Dermis blood vessel endothelial cell (primary cell): ENCODE measurements at regions not wholly inside any gene's neighbourhood (a gene's known extent, or its start where the extent isn't known, plus 50 kb on each side); places are given as distances from the start of the nearest gene placed in this dataset.
"Not testable (repeated sequence)": the region's sequence is repeated elsewhere in the genome, so short reads cannot be mapped to it uniquely, and the experiment has no call there.

Experiments
- DNase-seq: peaks from one replicate; pipeline ENCODE4 v3.0.0; 2010

DNA sequence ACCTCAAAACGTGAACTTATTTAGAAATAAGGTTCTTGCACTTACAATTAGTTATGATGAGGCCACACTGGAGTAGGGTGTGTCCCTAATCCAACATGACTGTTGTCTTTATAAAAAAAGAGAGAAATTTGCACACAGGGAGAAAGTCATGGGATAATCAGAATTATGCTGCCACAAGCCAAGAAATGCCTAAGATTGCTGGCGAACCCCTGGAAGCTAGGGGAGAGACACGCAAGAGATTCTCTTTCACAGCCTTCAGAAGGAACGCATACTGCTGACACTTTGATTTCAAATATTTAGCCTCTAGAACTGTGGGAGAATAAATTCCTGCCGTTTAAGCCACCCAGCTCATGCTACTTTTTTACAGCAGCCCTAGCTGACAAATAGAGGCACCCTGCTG, 138.3 kb downstream of the CCDC71L start:
- no peak for DNase-seq

DNA sequence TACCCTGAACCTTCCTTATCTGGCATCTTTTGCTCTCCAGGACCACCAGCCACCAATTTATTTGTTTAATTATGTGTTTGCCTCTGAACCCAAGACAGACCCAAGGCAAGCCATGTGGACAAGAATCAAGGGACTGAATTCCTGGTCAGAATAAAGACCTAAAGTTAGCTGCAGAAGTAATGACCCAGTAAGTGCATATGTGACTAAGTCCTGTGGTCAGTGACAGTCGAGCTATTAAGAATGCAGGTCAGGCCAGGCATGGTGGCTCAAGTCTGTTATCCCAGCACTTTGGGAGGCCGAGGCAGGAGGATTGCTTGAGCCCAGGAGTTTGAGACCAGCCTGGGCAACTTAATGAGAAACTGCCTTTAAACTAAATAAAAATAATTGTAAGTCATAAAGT, 139.4 kb downstream of the CCDC71L start:
- no peak for DNase-seq

DNA sequence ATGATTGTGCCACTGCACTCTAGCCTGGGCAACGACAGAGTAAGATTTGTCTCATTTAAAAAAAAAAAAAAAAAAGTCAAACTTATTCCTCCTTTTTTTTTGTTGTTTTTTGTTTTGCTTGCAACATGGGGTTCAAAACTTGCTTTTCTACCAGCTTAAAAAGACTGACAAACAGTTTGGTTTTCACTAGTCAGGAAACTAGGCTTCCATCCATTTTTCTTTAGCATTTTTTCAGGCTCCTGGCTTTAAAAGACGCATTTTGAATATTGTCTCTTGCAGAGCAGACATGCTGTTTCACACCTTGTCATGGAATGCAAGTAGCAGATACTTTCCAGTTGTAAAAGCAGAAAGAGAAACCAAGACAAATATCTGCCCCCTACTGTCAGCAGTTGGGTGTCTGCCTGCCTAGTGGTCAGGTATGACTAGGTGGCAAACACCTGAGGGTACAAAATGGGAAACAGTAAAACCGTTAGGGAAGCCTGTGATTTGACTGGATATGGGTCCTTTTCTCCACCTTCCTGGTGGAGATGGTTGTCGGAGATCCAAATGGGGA, 139.9 kb downstream of the CCDC71L start:
- no peak for DNase-seq

DNA sequence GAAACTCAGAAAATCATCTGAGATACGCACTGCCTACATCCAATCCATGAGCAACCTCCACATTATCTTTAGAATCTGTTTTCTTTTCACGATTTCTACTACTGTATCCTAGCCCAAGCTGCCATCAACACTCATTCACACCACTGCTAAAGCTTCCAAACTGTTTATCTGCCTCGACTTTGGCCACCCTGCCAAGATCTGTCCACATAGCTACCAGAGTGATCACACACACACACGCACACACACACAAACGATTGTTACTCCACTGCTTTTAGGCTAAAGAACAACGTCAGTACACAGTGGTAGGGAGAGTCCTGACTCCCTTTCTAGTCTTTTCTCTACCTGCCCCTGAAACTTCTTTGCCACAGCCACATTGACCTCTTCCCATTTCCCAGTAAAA, 142.0 kb downstream of the CCDC71L start:
- no peak for DNase-seq

DNA sequence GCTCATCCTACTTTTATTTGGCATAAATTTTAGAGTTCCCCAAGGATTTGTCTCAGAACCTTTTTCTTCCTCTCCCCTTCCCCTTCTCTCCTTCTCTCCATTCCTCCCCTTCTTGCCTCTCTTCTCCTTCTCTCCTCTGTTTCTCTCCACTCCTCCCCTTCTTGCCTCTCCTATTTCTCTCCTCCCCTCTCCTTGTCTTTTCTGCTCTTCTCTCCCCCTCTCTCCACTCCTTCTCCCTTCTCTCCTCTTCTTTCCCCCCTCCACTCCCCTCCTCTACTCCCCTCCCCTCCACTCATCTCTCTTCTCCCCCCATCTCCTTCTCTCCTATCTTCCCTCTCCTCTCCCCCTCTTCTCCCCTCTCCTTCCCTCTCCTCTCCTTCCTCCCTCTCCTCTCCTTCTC, 142.7 kb downstream of the CCDC71L start:
- no peak for DNase-seq

DNA sequence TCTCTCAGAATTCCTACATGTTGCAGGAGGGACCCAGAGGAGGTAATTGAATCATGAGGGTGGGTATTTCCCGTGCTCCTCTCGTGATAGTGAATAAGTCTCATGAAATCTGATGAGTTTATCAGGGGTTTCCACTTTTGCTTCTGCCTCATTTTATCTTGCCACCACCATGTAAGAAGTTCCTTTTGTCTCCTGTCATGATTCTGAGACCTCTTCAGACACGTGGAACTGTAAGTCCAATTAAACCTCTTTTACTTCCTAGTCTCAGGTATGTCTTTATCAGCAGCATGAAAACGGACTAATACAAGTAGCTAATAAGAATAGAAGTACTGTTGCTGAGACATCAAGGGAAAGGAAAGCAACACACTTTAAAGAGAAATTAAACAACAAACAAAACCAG, 143.4 kb downstream of the CCDC71L start:
- no peak for DNase-seq

DNA sequence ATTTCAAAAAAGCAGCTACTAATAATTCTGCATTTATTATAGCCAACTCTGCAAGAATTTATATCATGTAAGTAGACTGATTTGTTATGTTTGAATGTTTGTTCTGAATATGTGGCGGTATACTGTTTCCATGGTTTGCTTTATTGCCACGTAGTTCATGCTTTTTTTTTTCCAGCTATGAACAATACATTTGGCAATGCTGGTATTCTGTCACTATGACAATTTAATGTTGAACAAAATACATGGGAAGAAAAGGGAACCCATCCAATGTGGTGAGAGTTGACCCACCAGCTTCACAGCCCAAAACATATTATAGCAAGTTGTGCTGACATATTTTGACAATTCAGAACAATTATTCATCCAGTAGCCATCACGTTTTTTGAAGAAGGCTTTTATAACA, 145.6 kb downstream of the CCDC71L start:
- peak; percentile 26 for DNase-seq

DNA sequence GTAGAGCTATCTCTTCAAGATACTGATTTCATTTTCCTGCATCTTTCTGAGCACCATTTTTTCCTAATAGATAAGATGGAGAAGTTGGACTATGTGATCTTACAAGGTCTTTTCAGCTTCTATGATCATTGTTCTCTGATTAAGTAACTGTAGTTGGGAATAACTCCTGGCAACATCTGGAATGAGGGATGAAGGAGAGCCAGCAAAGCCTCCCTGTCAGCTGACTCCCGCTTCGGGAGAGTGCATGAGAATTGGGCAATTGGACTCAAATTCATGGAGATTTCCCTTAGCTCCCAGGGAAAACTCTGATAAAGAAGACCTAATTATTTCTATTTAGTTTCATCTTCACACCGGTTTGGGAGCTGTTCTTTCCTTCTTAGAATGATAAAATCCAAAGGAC, 146.1 kb downstream of the CCDC71L start:
- DNase-seq: no peak

DNA sequence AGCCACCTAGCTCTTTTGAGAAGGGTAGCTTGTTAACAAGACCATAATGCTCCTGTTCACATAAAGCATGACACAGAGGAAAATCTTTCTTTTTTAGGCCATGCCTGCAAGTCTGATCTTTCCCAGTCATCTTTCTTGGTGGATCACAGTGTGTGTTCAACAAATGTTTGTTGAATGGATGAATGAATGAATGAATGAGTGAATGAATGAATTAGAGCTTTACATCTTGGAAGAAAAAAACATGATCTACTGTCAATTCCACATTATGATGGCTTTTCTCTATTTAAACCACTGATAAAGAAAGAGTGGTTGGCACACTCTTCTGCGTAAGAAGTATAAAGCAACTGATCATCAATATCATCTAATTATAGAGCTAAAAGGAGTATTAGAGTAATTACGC, 148.7 kb downstream of the CCDC71L start:
- DNase-seq: no peak

DNA sequence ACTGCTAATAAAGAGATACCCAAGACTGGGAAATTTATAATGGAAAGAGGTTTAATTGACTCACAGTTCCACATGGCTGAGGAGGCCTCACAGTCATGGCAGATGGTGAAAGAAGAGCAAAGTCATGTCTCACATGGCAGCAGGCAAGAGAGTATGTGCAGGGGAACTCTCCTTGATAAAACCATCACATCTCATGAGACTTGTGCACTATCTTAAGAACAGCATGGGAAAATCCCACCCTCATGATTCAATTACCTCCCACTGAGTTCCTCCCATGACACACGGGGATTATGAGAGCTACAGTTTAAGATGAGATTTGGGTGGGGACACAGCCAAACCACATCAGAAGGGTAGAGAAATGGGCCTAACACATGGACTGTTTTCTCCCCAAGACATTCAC, 156.3 kb downstream of the CCDC71L start:
- DNase-seq: no peak

DNA sequence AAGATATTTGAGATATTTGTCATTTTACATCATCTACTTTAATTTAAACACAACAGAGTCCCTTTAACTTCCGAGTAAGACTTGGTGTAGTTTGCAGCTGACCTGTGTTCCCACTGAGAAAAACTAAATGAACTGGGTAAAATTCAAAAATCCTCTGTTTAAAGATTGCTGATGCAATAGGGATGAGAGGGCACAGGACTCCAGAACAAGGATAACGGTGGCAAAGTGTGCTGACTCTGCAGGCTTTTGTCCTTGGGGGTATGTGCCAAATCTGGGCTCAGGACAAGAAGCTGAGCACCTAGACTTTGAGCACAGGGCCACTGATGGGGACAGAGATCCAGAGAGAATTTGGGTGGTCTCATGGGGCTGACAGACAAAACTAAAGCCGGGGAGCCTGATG, 156.8 kb downstream of the CCDC71L start:
- DNase-seq: no peak

DNA sequence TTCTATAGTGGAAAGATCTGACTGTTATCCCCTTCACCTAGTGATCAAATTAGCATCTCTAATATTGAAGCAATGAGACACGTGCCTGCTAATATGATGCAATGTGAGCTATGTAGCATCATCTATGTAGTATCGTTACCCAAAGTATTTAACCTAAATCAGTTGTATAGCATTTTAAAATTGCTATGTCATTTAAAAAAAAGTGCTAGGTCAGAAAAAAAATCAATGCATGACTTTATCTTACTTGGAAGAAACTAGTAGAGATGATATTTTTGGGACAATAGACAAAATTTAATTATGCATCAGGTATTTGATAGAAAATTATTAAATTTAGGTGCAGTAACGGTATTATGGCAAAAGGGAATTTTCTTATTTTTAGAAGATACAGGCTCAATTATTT, 157.3 kb downstream of the CCDC71L start:
- no peak for DNase-seq

DNA sequence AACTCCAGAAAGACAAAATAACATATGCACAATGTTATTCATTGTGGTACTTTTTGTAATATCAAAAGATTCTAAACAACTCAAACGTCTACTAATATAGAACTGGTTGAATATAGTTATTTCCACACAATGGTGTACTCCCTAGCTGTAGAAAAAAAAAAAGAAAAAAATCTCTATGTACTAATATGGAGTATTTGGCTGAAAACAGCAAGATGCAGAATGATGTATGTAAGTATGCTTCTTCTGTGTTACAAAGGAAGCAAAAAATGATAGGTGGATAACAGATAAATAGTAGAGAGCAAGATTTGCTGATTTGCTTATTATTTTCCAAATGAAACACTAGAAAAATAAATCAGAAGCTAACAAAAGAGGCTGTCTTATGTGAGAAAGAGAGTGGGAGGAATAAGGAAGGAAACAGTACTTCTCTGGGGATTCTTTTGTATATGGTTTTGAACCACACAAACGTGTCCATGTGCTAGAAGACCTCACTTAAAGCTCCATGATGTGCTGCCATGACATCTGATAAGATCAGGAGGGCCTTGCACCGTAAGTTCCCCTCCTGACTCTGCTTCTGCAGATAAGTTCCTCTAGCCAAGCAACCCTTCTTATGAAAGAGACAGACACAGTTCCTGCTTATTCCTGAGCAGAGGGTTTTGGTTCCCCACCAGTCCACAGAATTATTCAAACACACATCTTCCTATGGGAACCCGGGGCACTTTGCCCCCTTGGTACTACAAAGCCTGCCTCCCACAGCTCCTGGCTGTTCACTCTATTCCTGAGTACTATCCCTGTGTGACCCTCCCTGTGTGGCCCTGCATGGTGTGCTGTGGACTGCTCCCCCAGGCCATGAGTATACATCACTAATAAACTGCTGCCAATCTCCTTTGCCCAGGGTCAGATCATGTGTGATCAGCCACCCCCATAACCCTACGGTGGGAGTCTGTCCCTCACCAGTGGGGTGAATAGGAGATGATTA, 159.1 kb downstream of the CCDC71L start:
- DNase-seq: no peak

DNA sequence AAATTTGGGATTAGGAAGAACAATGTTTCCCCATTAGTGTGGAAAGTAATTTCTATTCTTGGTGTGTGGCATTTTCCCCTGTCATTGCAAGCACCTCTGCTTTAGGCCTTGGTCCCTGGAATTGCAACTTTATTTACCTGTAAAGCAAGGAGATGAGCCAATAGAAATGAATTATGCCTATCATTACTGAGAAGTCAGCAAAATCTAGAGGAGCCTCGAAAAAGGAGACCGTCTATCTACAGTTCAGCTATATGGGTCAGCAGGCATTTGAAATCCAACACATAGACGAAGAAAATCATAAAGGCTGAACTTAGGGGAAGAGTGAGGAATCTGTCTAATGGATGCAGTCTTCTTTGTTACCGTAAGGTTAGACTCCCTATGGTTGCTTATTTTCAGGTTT, 161.1 kb downstream of the CCDC71L start:
- no peak for DNase-seq

DNA sequence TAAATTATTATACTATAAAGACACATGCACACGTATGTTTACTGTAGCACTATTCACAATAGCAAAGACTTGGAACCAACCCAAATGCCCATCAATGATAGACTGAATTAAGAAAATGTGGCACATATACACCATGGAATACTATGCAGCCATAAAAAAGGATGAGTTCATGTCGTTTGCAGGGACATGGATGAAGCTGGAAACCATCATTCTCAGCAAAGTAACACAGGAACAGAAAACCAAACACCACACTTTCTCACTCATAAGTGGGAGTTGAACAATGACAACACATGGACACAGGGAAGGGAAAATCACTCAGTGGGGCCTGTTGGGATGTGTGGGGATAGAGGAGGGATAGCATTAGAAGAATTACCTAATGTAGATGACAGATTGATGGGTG, 163.0 kb downstream of the CCDC71L start:
- DNase-seq: not testable (repeated sequence)

DNA sequence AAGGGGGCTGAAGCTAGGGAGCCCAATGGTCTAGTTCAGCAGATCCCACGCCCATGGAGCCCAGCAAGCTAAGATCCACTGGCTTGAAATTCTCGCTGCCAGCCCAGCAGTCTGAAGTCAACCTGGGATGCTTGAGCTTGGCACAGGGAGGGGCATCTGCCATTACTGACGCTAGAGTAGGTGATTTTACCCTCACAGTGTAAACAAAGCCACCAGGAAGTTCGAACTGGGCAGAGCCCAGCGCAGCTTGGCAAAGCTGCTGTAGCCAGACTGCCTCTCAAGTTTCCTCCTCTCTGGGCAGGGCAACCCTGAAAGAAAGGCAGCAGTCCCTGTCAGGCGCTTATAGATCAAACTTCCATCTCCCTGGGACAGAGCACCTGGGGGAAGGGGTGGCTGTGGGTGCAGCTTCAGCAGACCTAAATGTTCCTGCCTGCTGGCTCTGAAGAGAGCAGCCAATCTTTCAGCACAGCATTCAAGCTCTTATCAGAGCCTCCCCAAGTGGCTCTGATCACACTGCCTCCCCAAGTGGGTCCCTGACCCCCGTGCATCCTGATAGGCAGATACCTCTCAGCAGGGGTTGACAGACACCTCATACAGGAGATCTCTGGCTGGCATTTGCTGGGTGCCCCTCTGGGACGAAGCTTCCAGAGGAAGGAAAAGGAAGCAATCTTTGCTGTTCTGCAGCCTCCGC, 167.8 kb downstream of the CCDC71L start:
- no peak for DNase-seq

DNA sequence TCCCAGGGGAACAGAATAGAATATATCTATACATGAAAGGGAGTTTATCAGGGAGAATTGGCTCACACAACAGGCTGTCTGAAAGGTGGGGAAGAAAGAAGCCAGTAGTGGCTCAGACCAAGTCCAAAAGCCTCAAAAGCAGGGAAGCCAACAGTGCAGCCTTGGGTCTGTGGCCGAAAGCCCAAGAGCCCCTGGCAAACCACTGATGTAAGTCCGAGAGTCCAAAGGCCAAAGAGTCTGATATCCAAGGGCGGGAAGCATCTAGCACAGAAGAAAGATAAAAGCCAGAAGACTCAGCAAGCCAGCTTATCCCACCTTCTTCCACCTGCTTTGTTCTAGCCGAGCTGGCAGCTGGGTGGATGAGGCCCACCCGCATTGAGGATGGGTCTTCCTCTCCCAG, 172.5 kb downstream of the CCDC71L start:
- no peak for DNase-seq

DNA sequence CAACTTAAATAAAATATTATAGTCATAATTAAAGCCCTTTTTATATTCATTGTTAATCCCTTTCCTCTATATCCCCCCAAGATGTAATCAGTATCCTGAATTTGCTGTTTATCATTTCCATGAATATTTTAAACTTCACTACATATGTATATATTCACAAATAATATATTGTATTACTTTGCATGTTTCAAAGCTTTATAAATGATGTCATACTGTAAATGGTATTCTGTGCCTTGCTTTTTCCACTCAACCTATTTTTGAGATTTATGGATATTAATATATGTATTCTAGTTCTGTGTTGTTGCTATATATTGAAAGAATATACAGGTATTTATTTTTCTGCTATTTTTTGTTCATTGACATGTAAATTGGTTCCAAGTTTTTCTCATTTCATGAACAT, 173.1 kb downstream of the CCDC71L start:
- DNase-seq: no peak

DNA sequence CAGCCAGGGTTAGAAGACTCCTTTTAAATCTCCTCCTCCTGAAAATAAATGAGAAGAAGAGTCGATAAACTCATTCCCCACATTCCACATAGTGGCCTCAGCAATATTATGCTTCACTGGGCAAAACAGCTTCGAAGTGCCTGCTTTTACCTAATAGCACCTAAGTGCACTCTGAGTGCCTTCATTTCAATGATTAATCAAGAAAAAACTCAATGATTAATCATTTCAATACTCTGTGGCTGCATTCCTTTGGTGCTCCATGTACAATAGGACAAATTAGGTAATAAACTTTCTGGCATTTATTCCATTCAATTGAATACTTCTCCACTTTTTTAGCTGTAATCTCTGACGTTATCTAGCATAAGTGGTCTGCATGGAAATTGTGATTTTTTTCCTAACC, 174.6 kb downstream of the CCDC71L start:
- no peak for DNase-seq

DNA sequence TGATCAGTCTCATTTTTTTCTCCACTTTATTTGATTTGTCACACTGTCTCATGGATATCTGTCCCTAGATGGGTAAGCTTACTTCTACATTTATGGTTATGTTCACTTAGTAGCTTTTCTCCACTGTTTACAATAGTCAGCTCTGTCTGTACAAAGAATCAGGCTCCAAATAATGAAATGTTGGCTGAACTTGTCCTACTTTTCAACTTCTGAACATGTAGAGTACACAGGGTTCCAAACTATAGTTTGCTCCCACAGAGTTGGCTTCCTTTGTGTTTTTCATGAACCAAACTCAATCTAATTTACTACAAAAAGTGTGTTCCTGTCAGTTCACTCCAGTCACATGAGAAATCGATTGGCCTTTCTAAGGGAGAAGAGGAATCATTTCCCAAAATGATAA, 175.0 kb downstream of the CCDC71L start:
- DNase-seq: no peak

DNA sequence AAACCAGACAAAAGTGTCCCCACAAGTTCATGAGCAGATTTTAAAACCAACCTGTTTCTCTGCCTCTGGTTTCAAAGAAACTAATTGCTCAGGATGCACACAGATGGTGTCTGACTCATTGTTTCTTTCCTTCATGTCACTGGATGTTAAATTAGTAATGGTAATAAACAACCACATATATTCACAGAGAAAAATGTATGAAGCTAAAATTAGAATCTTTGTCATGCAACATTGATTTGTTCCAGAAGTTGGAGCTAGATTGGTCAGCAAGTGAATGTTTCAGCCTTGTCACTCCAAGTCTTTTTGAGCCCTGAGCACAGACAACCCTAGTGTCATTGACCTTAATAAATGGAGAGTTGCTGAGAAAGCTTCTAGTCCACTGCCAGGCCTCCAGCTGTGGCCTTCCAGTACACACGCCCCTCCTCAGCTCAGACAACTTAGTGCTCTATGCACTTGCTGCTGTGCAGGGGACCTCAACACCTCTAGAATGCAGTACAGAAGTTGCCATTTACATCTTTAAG, 175.9 kb downstream of the CCDC71L start:
- peak; percentile 83 for DNase-seq

DNA sequence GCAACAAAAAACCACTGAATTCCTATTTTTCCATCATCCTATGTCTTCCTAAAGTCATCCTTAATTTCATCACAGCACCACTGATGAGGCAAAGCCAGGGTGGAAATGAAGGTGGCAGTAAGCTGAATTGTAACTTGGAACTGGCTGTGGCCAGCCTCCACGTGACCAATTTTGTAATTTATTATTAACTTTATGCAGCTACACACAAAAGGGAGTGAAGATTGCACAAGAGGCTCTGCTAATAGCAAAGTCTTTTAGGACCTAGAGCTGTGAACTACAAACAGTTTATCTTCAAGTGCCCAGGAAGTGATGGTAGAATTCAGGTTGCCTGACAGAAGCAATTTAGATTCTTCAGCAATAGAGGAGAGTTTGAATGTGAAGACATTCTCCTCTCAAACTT, 176.4 kb downstream of the CCDC71L start:
- no peak for DNase-seq

DNA sequence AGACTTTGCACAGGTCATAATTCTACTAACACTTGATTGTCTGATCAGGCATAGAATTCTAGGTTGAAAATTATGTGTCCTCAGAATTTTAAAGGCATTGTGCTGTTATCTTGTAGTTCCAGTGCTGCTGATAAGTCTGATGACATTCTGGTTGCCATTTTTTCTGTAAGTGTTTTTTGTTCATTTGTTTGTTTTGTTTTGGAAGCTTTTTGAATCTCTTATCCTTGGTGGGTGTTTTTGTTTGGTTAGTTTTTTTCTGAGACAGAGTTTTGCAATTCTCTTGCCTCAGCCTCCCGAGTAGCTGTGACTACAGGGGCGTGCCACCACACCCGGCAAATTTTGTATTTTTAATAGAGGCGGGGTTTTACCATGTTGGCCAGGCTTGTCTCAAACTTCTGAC, 178.9 kb downstream of the CCDC71L start:
- no peak for DNase-seq

DNA sequence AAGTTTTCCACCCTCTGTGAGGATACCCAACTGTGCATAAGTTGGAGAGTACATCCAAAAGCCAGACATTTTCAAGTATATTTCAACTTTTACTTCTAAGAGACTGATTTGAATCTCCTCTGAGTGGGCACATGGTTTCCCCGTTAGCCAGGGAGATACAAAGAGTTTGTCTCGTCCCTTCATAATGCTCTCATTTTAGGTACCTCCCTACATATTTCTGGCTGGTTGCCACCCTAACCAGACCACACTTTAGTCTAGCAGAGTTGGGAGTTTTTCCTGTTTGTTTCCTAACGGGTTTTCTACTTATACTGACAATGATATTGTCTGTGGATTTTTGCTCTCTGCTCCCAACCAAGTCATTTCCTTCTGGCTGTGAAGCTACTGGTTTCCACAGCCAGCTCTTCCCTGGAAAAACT, 180.3 kb downstream of the CCDC71L start:
- DNase-seq: peak; percentile 65
